ENCODE measurements at regions not wholly inside any gene's neighbourhood (a gene's known extent, or its start where the extent isn't known, plus 50 kb on each side); places are given as distances from the start of the nearest gene placed in this dataset.

GRCh38 chr11:82639251-82639650, 94.4 kb downstream of the FAM181B start:
- Histone ChIP-seq H3K27ac (ENCODE audit: low read depth in 1 of 2, low read length in 2 of 2) (no peak overlapping the region), H3K9me3 (ENCODE audit: control insufficient read depth in 4 of 4, low read length in 3 of 4) (no peaks in the 10 kb centered on the region), H3K9ac (ENCODE audit: low read depth in 1 of 2, low read length in 2 of 2) (no peak overlapping the region), H3K4me1 (ENCODE audit: control insufficient read depth in 4 of 4, insufficient read depth in 4 of 4, low read length in 3 of 4) (no peaks in the 10 kb centered on the region), H3K4me3 (ENCODE audit: low read depth in 1 of 3, low read length in 3 of 3) (no peak overlapping the region), H3K27me3 (ENCODE audit: control insufficient read depth in 4 of 4, insufficient read depth in 4 of 4, low read length in 3 of 4) (peaks cover 0 to 9% (median 0%) of the 10 kb centered on the region in 4 donors), H3K36me3 (ENCODE audit: control insufficient read depth in 4 of 4, insufficient read depth in 3 of 4, low read depth in 1 of 4, low read length in 3 of 4) (no peaks in the 10 kb centered on the region)
- whole genome bisulfite sequencing, result 55% methylated on average over 3 of the region's 3 CpGs
- no peak for DNase-seq (ENCODE audit: low spot score)
- TF ChIP-seq JUND (IDR thresholded peaks at IDR 0.05), result no peak
- no peak for TF ChIP-seq RAD21 (IDR thresholded peaks at IDR 0.05)
- TF ChIP-seq EGR1 (IDR thresholded peaks at IDR 0.05; ENCODE audit: low read depth in 2 of 2), result no peak
- no peak for TF ChIP-seq FOXA1 (IDR thresholded peaks at IDR 0.05)
- no peak for TF ChIP-seq HNF4G (IDR thresholded peaks at IDR 0.05)
- no peak for TF ChIP-seq TAF1 (conservative IDR thresholded peaks at IDR 0.05)
- no peak for TF ChIP-seq FOXA2 (IDR thresholded peaks at IDR 0.05)
- no peak for TF ChIP-seq MAX (IDR thresholded peaks at IDR 0.05)
- TF ChIP-seq YY1 (IDR thresholded peaks at IDR 0.05), result no peak
- TF ChIP-seq, protein P1, sequence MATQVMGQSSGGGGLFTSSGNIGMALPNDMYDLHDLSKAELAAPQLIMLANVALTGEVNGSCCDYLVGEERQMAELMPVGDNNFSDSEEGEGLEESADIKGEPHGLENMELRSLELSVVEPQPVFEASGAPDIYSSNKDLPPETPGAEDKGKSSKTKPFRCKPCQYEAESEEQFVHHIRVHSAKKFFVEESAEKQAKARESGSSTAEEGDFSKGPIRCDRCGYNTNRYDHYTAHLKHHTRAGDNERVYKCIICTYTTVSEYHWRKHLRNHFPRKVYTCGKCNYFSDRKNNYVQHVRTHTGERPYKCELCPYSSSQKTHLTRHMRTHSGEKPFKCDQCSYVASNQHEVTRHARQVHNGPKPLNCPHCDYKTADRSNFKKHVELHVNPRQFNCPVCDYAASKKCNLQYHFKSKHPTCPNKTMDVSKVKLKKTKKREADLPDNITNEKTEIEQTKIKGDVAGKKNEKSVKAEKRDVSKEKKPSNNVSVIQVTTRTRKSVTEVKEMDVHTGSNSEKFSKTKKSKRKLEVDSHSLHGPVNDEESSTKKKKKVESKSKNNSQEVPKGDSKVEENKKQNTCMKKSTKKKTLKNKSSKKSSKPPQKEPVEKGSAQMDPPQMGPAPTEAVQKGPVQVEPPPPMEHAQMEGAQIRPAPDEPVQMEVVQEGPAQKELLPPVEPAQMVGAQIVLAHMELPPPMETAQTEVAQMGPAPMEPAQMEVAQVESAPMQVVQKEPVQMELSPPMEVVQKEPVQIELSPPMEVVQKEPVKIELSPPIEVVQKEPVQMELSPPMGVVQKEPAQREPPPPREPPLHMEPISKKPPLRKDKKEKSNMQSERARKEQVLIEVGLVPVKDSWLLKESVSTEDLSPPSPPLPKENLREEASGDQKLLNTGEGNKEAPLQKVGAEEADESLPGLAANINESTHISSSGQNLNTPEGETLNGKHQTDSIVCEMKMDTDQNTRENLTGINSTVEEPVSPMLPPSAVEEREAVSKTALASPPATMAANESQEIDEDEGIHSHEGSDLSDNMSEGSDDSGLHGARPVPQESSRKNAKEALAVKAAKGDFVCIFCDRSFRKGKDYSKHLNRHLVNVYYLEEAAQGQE (IDR thresholded peaks at IDR 0.05), result no peak
- TF ChIP-seq RXRA (IDR thresholded peaks at IDR 0.05), result no peak
- no peak for TF ChIP-seq NR2F2 (IDR thresholded peaks at IDR 0.05)
- TF ChIP-seq, protein P2, sequence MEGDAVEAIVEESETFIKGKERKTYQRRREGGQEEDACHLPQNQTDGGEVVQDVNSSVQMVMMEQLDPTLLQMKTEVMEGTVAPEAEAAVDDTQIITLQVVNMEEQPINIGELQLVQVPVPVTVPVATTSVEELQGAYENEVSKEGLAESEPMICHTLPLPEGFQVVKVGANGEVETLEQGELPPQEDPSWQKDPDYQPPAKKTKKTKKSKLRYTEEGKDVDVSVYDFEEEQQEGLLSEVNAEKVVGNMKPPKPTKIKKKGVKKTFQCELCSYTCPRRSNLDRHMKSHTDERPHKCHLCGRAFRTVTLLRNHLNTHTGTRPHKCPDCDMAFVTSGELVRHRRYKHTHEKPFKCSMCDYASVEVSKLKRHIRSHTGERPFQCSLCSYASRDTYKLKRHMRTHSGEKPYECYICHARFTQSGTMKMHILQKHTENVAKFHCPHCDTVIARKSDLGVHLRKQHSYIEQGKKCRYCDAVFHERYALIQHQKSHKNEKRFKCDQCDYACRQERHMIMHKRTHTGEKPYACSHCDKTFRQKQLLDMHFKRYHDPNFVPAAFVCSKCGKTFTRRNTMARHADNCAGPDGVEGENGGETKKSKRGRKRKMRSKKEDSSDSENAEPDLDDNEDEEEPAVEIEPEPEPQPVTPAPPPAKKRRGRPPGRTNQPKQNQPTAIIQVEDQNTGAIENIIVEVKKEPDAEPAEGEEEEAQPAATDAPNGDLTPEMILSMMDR (IDR thresholded peaks at IDR 0.05; ENCODE audit: low read depth, low read length, missing input control), result no peak
- TF ChIP-seq ZBTB33 (IDR thresholded peaks at IDR 0.05), result no peak

DNA sequence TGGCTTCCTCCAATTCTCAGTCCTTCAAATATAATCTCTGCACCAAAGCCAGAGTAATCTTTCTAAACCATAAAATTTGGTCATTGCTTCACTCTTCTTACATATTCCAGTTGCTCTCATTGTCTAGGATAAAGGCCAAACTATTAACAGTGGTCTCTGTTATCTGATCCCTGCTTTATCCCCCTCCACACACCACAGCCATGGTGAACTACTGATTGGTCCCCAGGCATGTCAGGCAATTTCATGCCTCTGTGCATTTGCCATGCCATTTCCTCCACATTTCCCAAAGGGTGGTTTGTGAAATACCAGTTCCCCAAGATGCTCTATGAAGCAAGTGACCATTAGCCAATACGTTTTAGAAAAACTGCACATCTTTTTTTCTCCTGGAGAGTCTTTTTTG, 97.0 kb downstream of the FAM181B start:
- no peak for TF ChIP-seq MAX (IDR thresholded peaks at IDR 0.05)
- TF ChIP-seq, protein P1 (IDR thresholded peaks at IDR 0.05), result no peak
- no peak for TF ChIP-seq TAF1 (conservative IDR thresholded peaks at IDR 0.05)
- no peak for TF ChIP-seq RAD21 (IDR thresholded peaks at IDR 0.05)
- no peak for TF ChIP-seq NR2F2 (IDR thresholded peaks at IDR 0.05)
- no peak for DNase-seq (ENCODE audit: low spot score)
- H3K27me3 ChIP-seq (ENCODE audit: control insufficient read depth in 4 of 4, insufficient read depth in 4 of 4, low read length in 3 of 4), result peaks cover 0 to 9% (median 0%) of the 10 kb centered on the region in 4 donors
- H3K36me3 ChIP-seq (ENCODE audit: control insufficient read depth in 4 of 4, insufficient read depth in 3 of 4, low read depth in 1 of 4, low read length in 3 of 4), result no peaks in the 10 kb centered on the region
- H3K9ac ChIP-seq (ENCODE audit: low read depth in 1 of 2, low read length in 2 of 2), result no peak overlapping the region
- 30% methylated on average over 1 of the region's 1 CpG for WGBS
- H3K9me3 ChIP-seq (ENCODE audit: control insufficient read depth in 4 of 4, low read length in 3 of 4), result no peaks in the 10 kb centered on the region
- no peak overlapping the region for H3K27ac ChIP-seq (ENCODE audit: low read depth in 1 of 2, low read length in 2 of 2)
- no peak overlapping the region for H3K4me3 ChIP-seq (ENCODE audit: low read depth in 1 of 3, low read length in 3 of 3)
- no peaks in the 10 kb centered on the region for H3K4me1 ChIP-seq (ENCODE audit: control insufficient read depth in 4 of 4, insufficient read depth in 4 of 4, low read length in 3 of 4)

Data from liver (tissue), 8 donors.